Endothelial cell (in vitro differentiated cells): ENCODE measurements at regions not wholly inside any gene's neighbourhood (a gene's known extent, or its start where the extent isn't known, plus 50 kb on each side); places are given as distances from the start of the nearest gene placed in this dataset.

ENCODE experiments used
- DNase-seq: peaks from one replicate; pipeline ENCODE4 v3.0.0; 2021; ENCODE audit warnings: low spot score
- H3K27ac Mint-ChIP-seq: one replicate; pipeline ENCODE4 v1.8.0; 2021; ENCODE audit warnings: mixed read lengths, inconsistent platforms; ENCODE audit not compliant: unreplicated experiment
- H3K27me3 Mint-ChIP-seq: one replicate; pipeline ENCODE4 v1.8.0; 2021; ENCODE audit warnings: mild to moderate bottlenecking, moderate library complexity, mixed read lengths, inconsistent platforms; ENCODE audit not compliant: unreplicated experiment
- H3K36me3 Mint-ChIP-seq: one replicate; pipeline ENCODE4 v1.8.0; 2021; ENCODE audit warnings: mild to moderate bottlenecking, low read depth, mixed read lengths, inconsistent platforms; ENCODE audit not compliant: unreplicated experiment
- H3K4me1 Mint-ChIP-seq: one replicate; pipeline ENCODE4 v1.8.0; 2021; ENCODE audit warnings: mild to moderate bottlenecking, mixed read lengths, inconsistent platforms; ENCODE audit not compliant: unreplicated experiment
- H3K4me3 Mint-ChIP-seq: one replicate; pipeline ENCODE4 v1.8.0; 2021; ENCODE audit warnings: mild to moderate bottlenecking, mixed read lengths, inconsistent platforms; ENCODE audit not compliant: unreplicated experiment
- H3K9me3 Mint-ChIP-seq: one replicate; pipeline ENCODE4 v1.8.0; 2021; ENCODE audit warnings: mixed read lengths, inconsistent platforms; ENCODE audit not compliant: unreplicated experiment
- CTCF ChIP-seq: fragments of 200-600 bp; sonication (generic); IDR thresholded peaks from one replicate; pipeline ENCODE4 v1.5.0; 2021; ENCODE audit warnings: antibody characterized with exemption; ENCODE audit not compliant: unreplicated experiment

- Mint-ChIP-seq H3K9me3 (no peaks in the 10 kb centered on the region), H3K4me1 (no peaks in the 10 kb centered on the region)
Observed at GRCh38 chr5:7036192-7036835, 323.1 kb downstream of the TENT4A start.

GRCh38 chr5:7039074-7039473 is 325.8 kb downstream of the TENT4A start:
- no peaks in the 10 kb centered on the region for H3K36me3 Mint-ChIP-seq
- TF ChIP-seq CTCF = no peak
- no peak overlapping the region for H3K27ac Mint-ChIP-seq
- no peak overlapping the region for H3K4me3 Mint-ChIP-seq
- peaks cover 3% of the 10 kb centered on the region for H3K27me3 Mint-ChIP-seq
- H3K9me3 Mint-ChIP-seq = no peaks in the 10 kb centered on the region
- no peaks in the 10 kb centered on the region for H3K4me1 Mint-ChIP-seq
- no peak for DNase-seq

More at GRCh38 chr5:7036192-7036835, 323.1 kb downstream of the TENT4A start:
- H3K27ac Mint-ChIP-seq = no peak overlapping the region
- H3K27me3 Mint-ChIP-seq = peaks cover 2% of the 10 kb centered on the region
- DNase-seq = no peak
- TF ChIP-seq CTCF = no peak
- no peak overlapping the region for H3K4me3 Mint-ChIP-seq
- no peaks in the 10 kb centered on the region for H3K36me3 Mint-ChIP-seq

- H3K9me3 Mint-ChIP-seq = no peaks in the 10 kb centered on the region
- H3K27ac Mint-ChIP-seq = no peak overlapping the region
- no peaks in the 10 kb centered on the region for H3K36me3 Mint-ChIP-seq
- DNase-seq = no peak
- peaks cover 3% of the 10 kb centered on the region for H3K27me3 Mint-ChIP-seq
- TF ChIP-seq CTCF = no peak
- no peaks in the 10 kb centered on the region for H3K4me1 Mint-ChIP-seq
- no peak overlapping the region for H3K4me3 Mint-ChIP-seq
Observed at GRCh38 chr5:7040111-7040510, 326.9 kb downstream of the TENT4A start.

- no peaks in the 10 kb centered on the region for H3K36me3 Mint-ChIP-seq
- no peak overlapping the region for H3K27ac Mint-ChIP-seq
- TF ChIP-seq CTCF = no peak
- no peaks in the 10 kb centered on the region for H3K4me1 Mint-ChIP-seq
- H3K27me3 Mint-ChIP-seq = peaks cover 1% of the 10 kb centered on the region
- no peak overlapping the region for H3K4me3 Mint-ChIP-seq
- no peaks in the 10 kb centered on the region for H3K9me3 Mint-ChIP-seq
- DNase-seq = no peak
Observed at GRCh38 chr5:7043797-7044196, 330.6 kb downstream of the TENT4A start.

GRCh38 chr5:7047511-7048261 is 334.5 kb downstream of the TENT4A start:
- H3K4me3 Mint-ChIP-seq = no peak overlapping the region
- no peaks in the 10 kb centered on the region for H3K36me3 Mint-ChIP-seq
- DNase-seq = no peak
- TF ChIP-seq CTCF = no peak
- H3K4me1 Mint-ChIP-seq = no peaks in the 10 kb centered on the region
- H3K9me3 Mint-ChIP-seq = no peaks in the 10 kb centered on the region
- no peaks in the 10 kb centered on the region for H3K27me3 Mint-ChIP-seq
- no peak overlapping the region for H3K27ac Mint-ChIP-seq
